Activated CD4-positive, alpha-beta T cell treated with anti-CD3 and anti-CD28 coated beads for 4 hours (primary cell): ENCODE measurements at regions not wholly inside any gene's neighbourhood (a gene's known extent, or its start where the extent isn't known, plus 50 kb on each side); places are given as distances from the start of the nearest gene placed in this dataset.
"Not testable (repeated sequence)": the region's sequence is repeated elsewhere in the genome, so short reads cannot be mapped to it uniquely, and the experiment has no call there.

ENCODE experiments used
- DNase-seq, 2 donors: peaks; one replicate each; pipeline ENCODE4 v3.0.0-alpha.2; 2020

- no peak for DNase-seq
Observed at GRCh38 chr1:166507347-166507746, 331.9 kb upstream of the POGK start.

GRCh38 chr1:166511761-166512160 lies 327.5 kb upstream of the POGK start:
- DNase-seq = no peak

- DNase-seq = no peak
Observed at GRCh38 chr1:166514067-166514466, 325.2 kb upstream of the POGK start.

- no peak for DNase-seq
Observed at GRCh38 chr1:166527752-166528151, 311.5 kb upstream of the POGK start.

- DNase-seq = no peak
Observed at GRCh38 chr1:166538646-166539045, 300.6 kb upstream of the POGK start.

GRCh38 chr1:166544036-166544435 lies 295.2 kb upstream of the POGK start:
- no peak for DNase-seq

- DNase-seq = no peak
Observed at GRCh38 chr1:166544561-166544960, 294.7 kb upstream of the POGK start.

GRCh38 chr1:166552706-166553105 lies 286.6 kb upstream of the POGK start:
- DNase-seq = no peak

- DNase-seq = no peak
Observed at GRCh38 chr1:166570954-166571353, 268.3 kb upstream of the POGK start.

- DNase-seq = no peak
Observed at GRCh38 chr1:166573199-166573598, 266.1 kb upstream of the POGK start.

- DNase-seq = no peak
Observed at GRCh38 chr1:166579557-166580501, 259.4 kb upstream of the POGK start.

GRCh38 chr1:166588741-166589140 lies 250.5 kb upstream of the POGK start:
- no peak for DNase-seq

GRCh38 chr1:166590161-166590560 lies 249.1 kb upstream of the POGK start:
- DNase-seq = no peak

GRCh38 chr1:166594646-166595045 lies 244.6 kb upstream of the POGK start:
- DNase-seq = no peak

GRCh38 chr1:166597516-166597915 lies 241.8 kb upstream of the POGK start:
- no peak for DNase-seq

- no peak for DNase-seq
Observed at GRCh38 chr1:166600574-166600973, 238.7 kb upstream of the POGK start.

- no peak for DNase-seq
Observed at GRCh38 chr1:166601650-166602278, 237.5 kb upstream of the POGK start.

GRCh38 chr1:166602801-166603200 lies 236.5 kb upstream of the POGK start:
- DNase-seq = not testable (repeated sequence)

GRCh38 chr1:166603296-166603695 lies 236.0 kb upstream of the POGK start:
- no peak for DNase-seq

- no peak for DNase-seq
Observed at GRCh38 chr1:166605137-166605536, 234.1 kb upstream of the POGK start.

- no peak for DNase-seq
Observed at GRCh38 chr1:166612886-166613285, 226.4 kb upstream of the POGK start.

- DNase-seq = no peak
Observed at GRCh38 chr1:166616206-166616605, 223.1 kb upstream of the POGK start.

- DNase-seq = no peak
Observed at GRCh38 chr1:166626711-166627110, 212.6 kb upstream of the POGK start.

GRCh38 chr1:166627558-166627957 lies 211.7 kb upstream of the POGK start:
- DNase-seq = no peak
